AG09309 (cell line): ENCODE measurements at regions not wholly inside any gene's neighbourhood (a gene's known extent, or its start where the extent isn't known, plus 50 kb on each side); places are given as distances from the start of the nearest gene placed in this dataset.

Experiments
- DNase-seq: peaks from one replicate; pipeline ENCODE4 v3.0.0-alpha.2; 2010; ENCODE audit warnings: low read depth
- H3K4me3 ChIP-seq: 2 replicates; pipeline ENCODE4 v1.5.1; 2011; ENCODE audit warnings: mild to moderate bottlenecking, low read depth, low read length, moderate library complexity; ENCODE audit not compliant: control insufficient read depth
- TF ChIP-seq, protein P1 (sequence below): IDR thresholded peaks from 2 replicates; pipeline ENCODE4 v1.5.1; 2011; ENCODE audit warnings: mild to moderate bottlenecking, low read depth, low read length, inconsistent platforms; ENCODE audit not compliant: insufficient read depth, control insufficient read depth; ENCODE audit errors: missing control alignments

DNA sequence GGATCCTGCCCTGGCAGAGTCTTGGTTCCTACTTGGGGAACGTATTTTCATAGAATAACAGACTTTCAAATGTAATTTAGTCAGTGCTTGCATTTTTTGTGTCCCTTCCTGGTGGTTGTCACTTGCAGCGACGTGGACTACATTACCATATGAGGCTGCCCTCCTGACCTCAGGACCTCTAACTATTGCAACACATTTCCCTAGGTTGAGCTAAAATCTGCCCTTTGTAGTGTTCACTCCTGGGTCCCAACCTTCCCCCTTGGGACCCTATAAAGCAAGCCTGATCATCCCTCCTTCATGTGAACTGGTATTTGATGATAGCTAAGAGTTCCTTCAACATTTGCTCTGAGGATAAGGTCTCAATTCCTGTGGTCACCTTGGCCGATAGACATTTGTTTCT is 95.6 kb upstream of the CACNA1E start:
- TF ChIP-seq, protein P1, sequence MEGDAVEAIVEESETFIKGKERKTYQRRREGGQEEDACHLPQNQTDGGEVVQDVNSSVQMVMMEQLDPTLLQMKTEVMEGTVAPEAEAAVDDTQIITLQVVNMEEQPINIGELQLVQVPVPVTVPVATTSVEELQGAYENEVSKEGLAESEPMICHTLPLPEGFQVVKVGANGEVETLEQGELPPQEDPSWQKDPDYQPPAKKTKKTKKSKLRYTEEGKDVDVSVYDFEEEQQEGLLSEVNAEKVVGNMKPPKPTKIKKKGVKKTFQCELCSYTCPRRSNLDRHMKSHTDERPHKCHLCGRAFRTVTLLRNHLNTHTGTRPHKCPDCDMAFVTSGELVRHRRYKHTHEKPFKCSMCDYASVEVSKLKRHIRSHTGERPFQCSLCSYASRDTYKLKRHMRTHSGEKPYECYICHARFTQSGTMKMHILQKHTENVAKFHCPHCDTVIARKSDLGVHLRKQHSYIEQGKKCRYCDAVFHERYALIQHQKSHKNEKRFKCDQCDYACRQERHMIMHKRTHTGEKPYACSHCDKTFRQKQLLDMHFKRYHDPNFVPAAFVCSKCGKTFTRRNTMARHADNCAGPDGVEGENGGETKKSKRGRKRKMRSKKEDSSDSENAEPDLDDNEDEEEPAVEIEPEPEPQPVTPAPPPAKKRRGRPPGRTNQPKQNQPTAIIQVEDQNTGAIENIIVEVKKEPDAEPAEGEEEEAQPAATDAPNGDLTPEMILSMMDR: no peak
- DNase-seq: no peak

DNA sequence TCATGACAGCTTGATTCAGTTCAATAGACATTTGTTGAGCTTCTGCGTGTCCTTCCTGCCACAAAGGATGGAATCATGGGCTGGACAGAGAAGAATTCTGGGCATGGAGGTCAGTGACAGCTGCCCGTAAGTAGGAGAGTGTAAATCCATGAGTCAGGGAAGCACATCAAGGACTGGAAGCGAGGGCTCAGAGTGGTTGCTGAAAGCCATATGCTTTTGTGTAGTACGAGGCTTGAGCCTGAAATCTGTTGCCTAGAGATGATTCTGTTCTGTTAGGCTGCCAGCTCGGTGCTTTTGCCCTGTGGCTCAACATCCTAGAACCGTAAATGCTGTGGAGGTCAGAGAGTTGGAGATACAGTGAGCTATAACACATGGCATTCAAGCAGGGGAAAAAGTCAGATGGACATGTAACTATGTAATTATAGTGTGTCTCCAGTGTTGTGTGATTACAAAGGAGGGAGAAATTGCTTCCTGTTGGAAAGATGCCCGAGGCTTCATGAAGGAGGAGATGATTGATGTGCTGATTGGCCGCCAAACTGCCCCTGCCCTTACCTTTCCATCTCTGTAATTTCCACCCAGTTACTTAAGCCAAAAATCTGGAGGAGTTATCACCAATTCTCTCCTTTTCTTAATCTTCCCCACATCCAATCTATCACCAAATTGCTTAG is 92.8 kb upstream of the CACNA1E start:
- TF ChIP-seq, protein P1: no peak
- DNase-seq: no peak
- no peak overlapping the region for H3K4me3 ChIP-seq

More for the DNA sequence above, 95.6 kb upstream of the CACNA1E start:
- H3K4me3 ChIP-seq: no peak overlapping the region

DNA sequence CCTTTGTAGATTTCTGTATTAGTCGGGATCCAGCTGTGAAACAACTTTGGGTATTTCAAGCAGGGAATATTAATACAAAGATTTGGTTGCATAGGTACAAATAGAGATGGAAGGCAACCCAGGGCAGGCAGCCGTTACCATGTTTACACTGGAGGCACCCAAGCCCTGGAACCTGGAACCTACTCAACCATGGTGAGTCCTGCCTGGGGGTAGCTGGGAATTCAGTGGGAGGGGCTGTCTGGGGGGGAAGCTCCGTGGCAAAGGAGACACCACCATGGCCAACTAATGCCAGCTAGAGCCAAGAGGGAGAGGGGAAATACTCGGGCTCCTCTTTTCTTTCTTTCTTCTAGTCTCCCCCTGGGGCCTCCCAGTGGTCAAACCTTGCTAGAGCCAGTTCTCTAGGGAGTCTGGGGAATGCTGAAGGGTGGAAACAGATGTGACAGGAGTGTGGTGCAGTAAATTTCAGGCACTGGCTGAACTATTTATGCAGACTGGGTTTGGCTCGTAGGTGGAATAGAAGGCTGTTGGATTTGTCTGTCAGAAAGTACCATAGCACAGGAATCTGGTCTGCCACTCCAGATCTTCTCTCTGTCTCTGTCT is 91.9 kb upstream of the CACNA1E start:
- TF ChIP-seq, protein P1: no peak
- H3K4me3 ChIP-seq: no peak overlapping the region
- no peak for DNase-seq

DNA sequence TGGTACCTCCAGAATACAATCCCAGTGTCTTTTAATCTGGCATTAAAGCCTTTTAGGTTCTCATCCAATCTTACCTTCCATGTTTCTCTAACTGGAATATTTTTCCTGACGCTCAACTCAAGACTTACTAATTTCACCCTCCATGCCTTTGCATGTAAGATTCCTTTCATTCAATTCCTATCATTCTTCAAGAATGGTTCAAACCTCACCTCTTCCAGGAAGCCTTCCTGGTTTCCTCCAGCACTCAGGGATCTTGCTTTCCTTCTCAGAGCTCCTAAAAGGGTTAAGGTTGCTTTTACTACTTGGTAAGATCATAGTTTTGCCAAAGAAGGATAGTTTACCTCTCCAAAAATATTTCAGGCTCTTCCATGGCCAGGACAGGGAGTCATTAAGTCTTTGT is 91.2 kb upstream of the CACNA1E start:
- no peak overlapping the region for H3K4me3 ChIP-seq
- TF ChIP-seq, protein P1: no peak
- DNase-seq: no peak

DNA sequence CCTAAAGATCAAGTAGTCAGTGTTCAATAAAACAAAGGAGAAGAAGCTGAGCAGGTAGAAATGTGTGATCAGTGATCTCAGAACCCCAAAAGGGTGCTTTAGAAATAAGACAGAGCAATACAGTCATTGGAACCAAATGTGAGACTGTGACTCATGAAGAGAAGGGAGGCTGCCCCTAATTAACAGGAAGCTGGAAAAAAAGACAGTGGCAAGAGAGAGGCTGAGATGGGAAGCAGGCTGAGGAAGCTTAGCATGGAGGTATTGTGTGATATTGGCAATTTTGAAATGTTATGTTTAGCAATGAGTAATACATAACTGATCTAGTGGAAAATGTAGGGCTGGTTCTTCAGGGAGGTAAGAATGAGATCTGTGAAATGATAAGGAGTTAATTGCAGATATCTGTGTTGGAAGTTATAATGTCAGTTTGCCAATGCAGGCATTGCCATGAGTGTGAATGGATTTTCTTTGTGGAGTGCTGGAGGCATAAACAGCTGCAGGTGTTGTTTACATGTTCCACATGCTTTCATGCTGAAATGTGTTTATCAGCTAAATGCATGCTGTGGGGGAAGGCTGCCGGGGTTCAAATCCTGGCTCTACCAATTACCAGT is 90.6 kb upstream of the CACNA1E start:
- DNase-seq: no peak
- TF ChIP-seq, protein P1: no peak
- no peak overlapping the region for H3K4me3 ChIP-seq

DNA sequence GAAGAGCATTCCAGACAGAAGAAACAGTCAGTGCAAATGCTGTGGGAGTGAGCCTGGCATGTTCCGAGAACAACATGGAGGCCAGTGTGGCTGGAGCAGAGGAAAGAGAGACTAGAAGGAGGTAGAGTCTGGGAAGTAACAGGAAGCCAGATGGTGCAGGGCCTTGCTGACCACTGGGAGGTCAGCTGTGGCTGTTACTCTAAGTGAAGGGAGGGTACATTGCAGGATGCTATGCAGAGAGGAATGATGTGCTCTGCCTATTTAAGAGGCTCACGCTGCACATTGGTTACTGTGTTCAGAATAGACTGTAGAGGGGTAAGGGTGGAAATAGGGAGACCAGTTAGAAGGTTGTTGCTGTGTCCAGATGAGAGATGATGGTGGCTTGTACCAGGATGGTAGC is 88.6 kb upstream of the CACNA1E start:
- no peak for DNase-seq
- TF ChIP-seq, protein P1: no peak
- H3K4me3 ChIP-seq: no peak overlapping the region
